HCT116 (cell line): ENCODE measurements at regions not wholly inside any gene's neighbourhood (a gene's known extent, or its start where the extent isn't known, plus 50 kb on each side); places are given as distances from the start of the nearest gene placed in this dataset.

ENCODE experiments used
- ATAC-seq: fragments of 200-7000 bp; cut with Tn5 transposase; 2 replicates; pipeline ENCODE4 v1.9.1; 2020; ENCODE audit warnings: mild to moderate bottlenecking, moderate library complexity
- BruUV-seq: library from RNA; stranded (reverse); fragments of 400-500 nt; replicated peaks from 2 replicates; lab custom pipeline; 2021; lab: Mats Ljungman, UMichigan
- CTCF ChIA-PET: fragments of 300-600 bp; sonication (Branson Sonifier 250); formaldehyde crosslinking; loops from one replicate; lab custom pipeline; 2021; ENCODE audit warnings: antibody characterized with exemption; lab: Charles Lee
- POLR2A ChIA-PET: fragments of 300-600, 350-600 bp; sonication (Branson Sonifier 250); formaldehyde crosslinking; loops from one replicate; lab custom pipeline; 2021; ENCODE audit warnings: antibody characterized with exemption; lab: Charles Lee
- RAD21 ChIA-PET, 2 experiments: fragments of 300-600 bp; sonication (Branson Sonifier 250); formaldehyde crosslinking; loops; one replicate each; lab custom pipeline; 2023; ENCODE audit warnings: low total read pairs in 2 of 2; ENCODE audit not compliant: uncharacterized antibody in 2 of 2, unreplicated experiment in 2 of 2, low non-redundant PET in 1 of 2; lab: Charles Lee
- DNase-seq: peaks from one replicate; pipeline ENCODE4 v3.0.0-alpha.2; 2010; ENCODE audit warnings: low read depth, low spot score
- H2AFZ ChIP-seq: fragments of 200-600 bp; shearing (Covaris generic), sonication (generic); 2 replicates; pipeline ENCODE4 v1.6.1; 2017; ENCODE audit warnings: low read depth, mixed run types, mixed read lengths, antibody characterized with exemption, low read length; ENCODE audit not compliant: poor library complexity, severe bottlenecking
- H3K27ac ChIP-seq: 2 replicates; pipeline ENCODE4 v1.5.1; 2012; ENCODE audit warnings: low read depth, low read length
- H3K27me3 ChIP-seq: fragments of 200-600 bp; sonication (generic); 2 replicates; pipeline ENCODE4 v1.6.1; 2016; ENCODE audit warnings: mixed run types, low read length, mixed read lengths; ENCODE audit not compliant: insufficient read depth
- H3K36me3 ChIP-seq, 2 experiments: fragments of 200-500 bp in 1 of 2; fragments of 200-600 bp in 1 of 2; sonication (Bioruptor generic) in 1 of 2; sonication (generic) in 1 of 2; 2 replicates each; pipeline versions ENCODE4 v1.5.1 to v1.6.1; 2014 to 2016; ENCODE audit warnings: low read length in 2 of 2, inconsistent platforms in 1 of 2, mixed read lengths in 1 of 2, mixed run types in 1 of 2; ENCODE audit not compliant: insufficient read depth in 2 of 2, control insufficient read depth in 1 of 2
- H3K4me1 ChIP-seq, 2 experiments: fragments of 200-600 bp in 1 of 2; sonication (generic) in 1 of 2; 2 replicates each; pipeline versions ENCODE4 v1.5.1 to v1.6.1; 2012 to 2017; ENCODE audit warnings: low read length in 2 of 2, inconsistent platforms in 1 of 2, mild to moderate bottlenecking in 1 of 2, mixed read lengths in 1 of 2, mixed run types in 1 of 2, moderate library complexity in 1 of 2; ENCODE audit not compliant: insufficient read depth in 2 of 2, control insufficient read depth in 1 of 2
- H3K4me2 ChIP-seq: fragments of 200-600 bp; sonication (generic); 2 replicates; pipeline ENCODE4 v1.6.1; 2017; ENCODE audit warnings: mixed run types, low read length, mixed read lengths
- H3K4me3 ChIP-seq, 2 experiments: fragments of 200-600 bp in 1 of 2; sonication (generic) in 1 of 2; replicated peaks in 1 of 2; 2 replicates each; pipeline ENCODE4 v1.5.1; 2011 to 2016; ENCODE audit warnings: low read length in 2 of 2, control low read depth in 1 of 2, low read depth in 1 of 2, mild to moderate bottlenecking in 1 of 2, mixed read lengths in 1 of 2, mixed run types in 1 of 2
- H3K79me2 ChIP-seq: fragments of 200-600 bp; sonication (generic); 2 replicates; pipeline ENCODE4 v1.6.1; 2017; ENCODE audit warnings: mild to moderate bottlenecking, mixed run types, low read length, moderate library complexity, mixed read lengths; ENCODE audit not compliant: insufficient read depth
- H3K9ac ChIP-seq: fragments of 200-600 bp; sonication (generic); 2 replicates; pipeline ENCODE4 v1.6.1; 2016; ENCODE audit warnings: low read length, mixed read lengths
- H3K9me2 ChIP-seq: fragments of 200-600 bp; sonication (generic), shearing (Covaris generic); 2 replicates; pipeline ENCODE4 v1.6.1; 2017; ENCODE audit warnings: mixed run types, mild to moderate bottlenecking, moderate library complexity; ENCODE audit not compliant: insufficient read depth
- H3K9me3 ChIP-seq, 2 experiments: fragments of 200-500 bp in 1 of 2; fragments of 200-600 bp in 1 of 2; sonication (Bioruptor generic) in 1 of 2; sonication (generic) in 1 of 2; 2 replicates each; pipeline ENCODE4 v1.6.1; 2014 to 2017; ENCODE audit warnings: low read length in 2 of 2, mixed read lengths in 2 of 2, inconsistent platforms in 1 of 2, low read depth in 1 of 2, mild to moderate bottlenecking in 1 of 2, mixed run types in 1 of 2, moderate library complexity in 1 of 2; ENCODE audit not compliant: control insufficient read depth in 1 of 2, insufficient read depth in 1 of 2
- H4K20me1 ChIP-seq: fragments of 200-600 bp; sonication (generic), shearing (Covaris generic); 2 replicates; pipeline ENCODE4 v1.6.1; 2017; ENCODE audit warnings: mixed run types, mild to moderate bottlenecking, moderate library complexity; ENCODE audit not compliant: insufficient read depth
- CBX3 ChIP-seq: IDR thresholded peaks from 2 replicates; pipeline ENCODE4 v1.6.1; 2012; ENCODE audit warnings: low read depth
- CEBPB ChIP-seq: IDR thresholded peaks from 2 replicates; pipeline ENCODE4 v1.6.1; 2012; ENCODE audit warnings: low read depth
- EGR1 ChIP-seq: IDR thresholded peaks from 2 replicates; pipeline ENCODE4 v1.6.1; 2012; ENCODE audit warnings: low read depth
- ELF1 ChIP-seq: IDR thresholded peaks from 2 replicates; pipeline ENCODE4 v1.6.1; 2012; ENCODE audit warnings: low read depth, borderline replicate concordance
- EZH2phosphoT487 ChIP-seq: fragments of 200-600 bp; IDR thresholded peaks from 2 replicates; pipeline ENCODE4 v1.6.1; 2018; ENCODE audit warnings: antibody characterized with exemption, borderline replicate concordance
- POLR2A ChIP-seq: IDR thresholded peaks from 2 replicates; pipeline ENCODE4 v1.7.0; 2011; ENCODE audit warnings: borderline replicate concordance; ENCODE audit not compliant: insufficient read depth, insufficient read length; ENCODE audit errors: extremely low read depth
- RAD21 ChIP-seq: IDR thresholded peaks from 2 replicates; pipeline ENCODE4 v1.6.1; 2012; ENCODE audit warnings: low read depth, mild to moderate bottlenecking
- SIN3A ChIP-seq: IDR thresholded peaks from 2 replicates; pipeline ENCODE4 v1.6.1; 2012; ENCODE audit warnings: low read depth
- SP1 ChIP-seq: IDR thresholded peaks from 2 replicates; pipeline ENCODE4 v1.6.1; 2012; ENCODE audit warnings: low read depth
- SRF ChIP-seq: IDR thresholded peaks from 2 replicates; pipeline ENCODE4 v1.6.1; 2012; ENCODE audit warnings: low read depth
- TCF7L2 ChIP-seq: IDR thresholded peaks from 2 replicates; pipeline ENCODE4 v1.7.0; 2011; ENCODE audit warnings: borderline replicate concordance, inconsistent platforms; ENCODE audit not compliant: insufficient read depth, insufficient read length; ENCODE audit errors: extremely low read depth
- YY1 ChIP-seq: IDR thresholded peaks from 2 replicates; pipeline ENCODE4 v1.6.1; 2011; ENCODE audit warnings: low read length, low read depth, moderate library complexity, mild to moderate bottlenecking; ENCODE audit not compliant: insufficient replicate concordance; ENCODE audit errors: extremely low read depth
- ZNF274 ChIP-seq: fragments of 200-500 bp; sonication (Bioruptor generic); IDR thresholded peaks from 2 replicates; pipeline ENCODE4 v1.6.1; 2014; ENCODE audit warnings: mild to moderate bottlenecking, low read depth, low read length, inconsistent platforms
- intact Hi-C: fragments of 100-400 bp; cut with micrococcal nuclease; formaldehyde crosslinking; loops from 2 replicates; pipeline ENCODE4 v1.10.0; 2022
- TF ChIP-seq, protein P1 (sequence below), 3 experiments: fragments of 200-600 bp in 1 of 3; sonication (generic) in 1 of 3; IDR thresholded peaks in 2 of 3; conservative IDR thresholded peaks in 1 of 3; 2 replicates each; pipeline ENCODE4 v1.5.1; 2012 to 2017; ENCODE audit warnings: low read depth in 2 of 3, low read length in 2 of 3, antibody characterized with exemption in 1 of 3, borderline replicate concordance in 1 of 3, control low read depth in 1 of 3, mild to moderate bottlenecking in 1 of 3, mixed read lengths in 1 of 3, mixed run types in 1 of 3, moderate library complexity in 1 of 3; ENCODE audit not compliant: insufficient read depth in 1 of 3
- TF ChIP-seq, protein P2 (sequence below): IDR thresholded peaks from 2 replicates; pipeline ENCODE4 v1.6.1; 2011; ENCODE audit warnings: mild to moderate bottlenecking, low read length, moderate library complexity; ENCODE audit not compliant: insufficient replicate concordance; ENCODE audit errors: extremely low read depth
- TF ChIP-seq, protein P3 (sequence below): IDR thresholded peaks from 2 replicates; pipeline ENCODE4 v1.6.1; 2012
- TF ChIP-seq, protein P4 (sequence below): IDR thresholded peaks from 2 replicates; pipeline ENCODE4 v1.6.1; 2012
- TF ChIP-seq, protein P5 (sequence below): IDR thresholded peaks from 2 replicates; pipeline ENCODE4 v1.6.1; 2012; ENCODE audit warnings: low read depth

DNA sequence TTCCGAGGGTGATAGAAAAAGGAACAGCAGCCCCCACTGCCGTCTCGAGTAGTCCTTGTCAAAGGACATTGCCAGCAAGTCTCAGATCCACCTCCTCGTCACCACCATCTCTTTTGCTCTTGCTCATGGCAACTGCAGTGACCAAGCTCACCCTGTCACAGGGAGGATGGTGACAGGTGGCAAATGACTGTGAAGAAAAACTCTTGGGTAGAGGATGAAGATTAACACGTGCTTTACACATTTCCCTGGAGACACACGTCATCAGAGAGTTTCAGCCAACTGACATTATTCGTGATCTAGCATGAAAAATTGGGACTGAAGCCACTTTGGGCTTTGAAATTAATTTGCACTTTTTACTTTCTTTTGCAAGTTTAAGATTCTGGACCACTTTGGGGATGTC, 174.3 kb downstream of the EBLN2 start:
- Histone ChIP-seq H3K4me1 (no peaks in the 10 kb centered on the region), H3K27me3 (peaks cover 25% of the 10 kb centered on the region)
- POLR2A ChIA-PET = no interaction called here

More for the DNA sequence above, 174.3 kb downstream of the EBLN2 start:
- intact Hi-C loops = no loop called here
- no peak for DNase-seq
- no peak overlapping the region for H2AFZ ChIP-seq
- H3K4me2 ChIP-seq = no peak overlapping the region
- no peaks in the 10 kb centered on the region for H4K20me1 ChIP-seq
- no peaks in the 10 kb centered on the region for H3K9me3 ChIP-seq
- BruUV-seq = no TSS peak
- no peak overlapping the region for H3K27ac ChIP-seq
- no peak overlapping the region for H3K9ac ChIP-seq
- H3K79me2 ChIP-seq = no peaks in the 10 kb centered on the region
- H3K9me2 ChIP-seq = no peaks in the 10 kb centered on the region
- H3K4me3 ChIP-seq = no peak overlapping the region
- CTCF ChIA-PET = no interaction called here
- no peak for ATAC-seq
- RAD21 ChIA-PET = no interaction called here
- no peaks in the 10 kb centered on the region for H3K36me3 ChIP-seq
- TF ChIP-seq SRF (no peak), SIN3A (no peak), ELF1 (no peak), TCF7L2 (no peak), EZH2phosphoT487 (no peak), CBX3 (no peak), CEBPB (no peak), SP1 (no peak), ZNF274 (no peak), POLR2A (no peak), YY1 (no peak), RAD21 (no peak), EGR1 (no peak)
- TF ChIP-seq, protein P1, sequence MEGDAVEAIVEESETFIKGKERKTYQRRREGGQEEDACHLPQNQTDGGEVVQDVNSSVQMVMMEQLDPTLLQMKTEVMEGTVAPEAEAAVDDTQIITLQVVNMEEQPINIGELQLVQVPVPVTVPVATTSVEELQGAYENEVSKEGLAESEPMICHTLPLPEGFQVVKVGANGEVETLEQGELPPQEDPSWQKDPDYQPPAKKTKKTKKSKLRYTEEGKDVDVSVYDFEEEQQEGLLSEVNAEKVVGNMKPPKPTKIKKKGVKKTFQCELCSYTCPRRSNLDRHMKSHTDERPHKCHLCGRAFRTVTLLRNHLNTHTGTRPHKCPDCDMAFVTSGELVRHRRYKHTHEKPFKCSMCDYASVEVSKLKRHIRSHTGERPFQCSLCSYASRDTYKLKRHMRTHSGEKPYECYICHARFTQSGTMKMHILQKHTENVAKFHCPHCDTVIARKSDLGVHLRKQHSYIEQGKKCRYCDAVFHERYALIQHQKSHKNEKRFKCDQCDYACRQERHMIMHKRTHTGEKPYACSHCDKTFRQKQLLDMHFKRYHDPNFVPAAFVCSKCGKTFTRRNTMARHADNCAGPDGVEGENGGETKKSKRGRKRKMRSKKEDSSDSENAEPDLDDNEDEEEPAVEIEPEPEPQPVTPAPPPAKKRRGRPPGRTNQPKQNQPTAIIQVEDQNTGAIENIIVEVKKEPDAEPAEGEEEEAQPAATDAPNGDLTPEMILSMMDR (IDR thresholded peaks at IDR 0.05 in 2 of 3, conservative IDR thresholded peaks at IDR 0.05 in 1 of 3; ENCODE audit: borderline replicate concordance in 1 of 3, insufficient read depth in 1 of 3, low read depth in 2 of 3, low read length in 2 of 3) = no peak
- TF ChIP-seq, protein P2, sequence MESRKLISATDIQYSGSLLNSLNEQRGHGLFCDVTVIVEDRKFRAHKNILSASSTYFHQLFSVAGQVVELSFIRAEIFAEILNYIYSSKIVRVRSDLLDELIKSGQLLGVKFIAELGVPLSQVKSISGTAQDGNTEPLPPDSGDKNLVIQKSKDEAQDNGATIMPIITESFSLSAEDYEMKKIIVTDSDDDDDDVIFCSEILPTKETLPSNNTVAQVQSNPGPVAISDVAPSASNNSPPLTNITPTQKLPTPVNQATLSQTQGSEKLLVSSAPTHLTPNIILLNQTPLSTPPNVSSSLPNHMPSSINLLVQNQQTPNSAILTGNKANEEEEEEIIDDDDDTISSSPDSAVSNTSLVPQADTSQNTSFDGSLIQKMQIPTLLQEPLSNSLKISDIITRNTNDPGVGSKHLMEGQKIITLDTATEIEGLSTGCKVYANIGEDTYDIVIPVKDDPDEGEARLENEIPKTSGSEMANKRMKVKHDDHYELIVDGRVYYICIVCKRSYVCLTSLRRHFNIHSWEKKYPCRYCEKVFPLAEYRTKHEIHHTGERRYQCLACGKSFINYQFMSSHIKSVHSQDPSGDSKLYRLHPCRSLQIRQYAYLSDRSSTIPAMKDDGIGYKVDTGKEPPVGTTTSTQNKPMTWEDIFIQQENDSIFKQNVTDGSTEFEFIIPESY = no peak
- TF ChIP-seq, protein P3, sequence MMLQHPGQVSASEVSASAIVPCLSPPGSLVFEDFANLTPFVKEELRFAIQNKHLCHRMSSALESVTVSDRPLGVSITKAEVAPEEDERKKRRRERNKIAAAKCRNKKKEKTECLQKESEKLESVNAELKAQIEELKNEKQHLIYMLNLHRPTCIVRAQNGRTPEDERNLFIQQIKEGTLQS = no peak
- TF ChIP-seq, protein P4, sequence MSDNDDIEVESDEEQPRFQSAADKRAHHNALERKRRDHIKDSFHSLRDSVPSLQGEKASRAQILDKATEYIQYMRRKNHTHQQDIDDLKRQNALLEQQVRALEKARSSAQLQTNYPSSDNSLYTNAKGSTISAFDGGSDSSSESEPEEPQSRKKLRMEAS = no peak
- TF ChIP-seq, protein P5, sequence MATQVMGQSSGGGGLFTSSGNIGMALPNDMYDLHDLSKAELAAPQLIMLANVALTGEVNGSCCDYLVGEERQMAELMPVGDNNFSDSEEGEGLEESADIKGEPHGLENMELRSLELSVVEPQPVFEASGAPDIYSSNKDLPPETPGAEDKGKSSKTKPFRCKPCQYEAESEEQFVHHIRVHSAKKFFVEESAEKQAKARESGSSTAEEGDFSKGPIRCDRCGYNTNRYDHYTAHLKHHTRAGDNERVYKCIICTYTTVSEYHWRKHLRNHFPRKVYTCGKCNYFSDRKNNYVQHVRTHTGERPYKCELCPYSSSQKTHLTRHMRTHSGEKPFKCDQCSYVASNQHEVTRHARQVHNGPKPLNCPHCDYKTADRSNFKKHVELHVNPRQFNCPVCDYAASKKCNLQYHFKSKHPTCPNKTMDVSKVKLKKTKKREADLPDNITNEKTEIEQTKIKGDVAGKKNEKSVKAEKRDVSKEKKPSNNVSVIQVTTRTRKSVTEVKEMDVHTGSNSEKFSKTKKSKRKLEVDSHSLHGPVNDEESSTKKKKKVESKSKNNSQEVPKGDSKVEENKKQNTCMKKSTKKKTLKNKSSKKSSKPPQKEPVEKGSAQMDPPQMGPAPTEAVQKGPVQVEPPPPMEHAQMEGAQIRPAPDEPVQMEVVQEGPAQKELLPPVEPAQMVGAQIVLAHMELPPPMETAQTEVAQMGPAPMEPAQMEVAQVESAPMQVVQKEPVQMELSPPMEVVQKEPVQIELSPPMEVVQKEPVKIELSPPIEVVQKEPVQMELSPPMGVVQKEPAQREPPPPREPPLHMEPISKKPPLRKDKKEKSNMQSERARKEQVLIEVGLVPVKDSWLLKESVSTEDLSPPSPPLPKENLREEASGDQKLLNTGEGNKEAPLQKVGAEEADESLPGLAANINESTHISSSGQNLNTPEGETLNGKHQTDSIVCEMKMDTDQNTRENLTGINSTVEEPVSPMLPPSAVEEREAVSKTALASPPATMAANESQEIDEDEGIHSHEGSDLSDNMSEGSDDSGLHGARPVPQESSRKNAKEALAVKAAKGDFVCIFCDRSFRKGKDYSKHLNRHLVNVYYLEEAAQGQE = no peak
